Neuron (in vitro differentiated cells): ENCODE measurements at regions not wholly inside any gene's neighbourhood (a gene's known extent, or its start where the extent isn't known, plus 50 kb on each side); places are given as distances from the start of the nearest gene placed in this dataset.

Experiments
- H2AFZ ChIP-seq: one replicate; pipeline ENCODE4 v1.6.1; 2013; ENCODE audit warnings: low read depth, mild to moderate bottlenecking, inconsistent platforms, low read length, moderate library complexity
- H3K27me3 ChIP-seq: one replicate; pipeline ENCODE4 v1.6.1; 2013; ENCODE audit warnings: low read length; ENCODE audit not compliant: insufficient read depth
- H3K36me3 ChIP-seq: one replicate; pipeline ENCODE4 v1.6.1; 2013; ENCODE audit warnings: low read length; ENCODE audit not compliant: insufficient read depth
- H3K4me1 ChIP-seq: one replicate; pipeline ENCODE4 v1.6.1; 2013; ENCODE audit warnings: low read length; ENCODE audit not compliant: insufficient read depth
- H3K4me3 ChIP-seq: 2 replicates; pipeline ENCODE4 v1.5.1; 2013; ENCODE audit warnings: mild to moderate bottlenecking, low read length, moderate library complexity
- H3K9me3 ChIP-seq: one replicate; pipeline ENCODE4 v1.6.1; 2013; ENCODE audit warnings: low read length

DNA sequence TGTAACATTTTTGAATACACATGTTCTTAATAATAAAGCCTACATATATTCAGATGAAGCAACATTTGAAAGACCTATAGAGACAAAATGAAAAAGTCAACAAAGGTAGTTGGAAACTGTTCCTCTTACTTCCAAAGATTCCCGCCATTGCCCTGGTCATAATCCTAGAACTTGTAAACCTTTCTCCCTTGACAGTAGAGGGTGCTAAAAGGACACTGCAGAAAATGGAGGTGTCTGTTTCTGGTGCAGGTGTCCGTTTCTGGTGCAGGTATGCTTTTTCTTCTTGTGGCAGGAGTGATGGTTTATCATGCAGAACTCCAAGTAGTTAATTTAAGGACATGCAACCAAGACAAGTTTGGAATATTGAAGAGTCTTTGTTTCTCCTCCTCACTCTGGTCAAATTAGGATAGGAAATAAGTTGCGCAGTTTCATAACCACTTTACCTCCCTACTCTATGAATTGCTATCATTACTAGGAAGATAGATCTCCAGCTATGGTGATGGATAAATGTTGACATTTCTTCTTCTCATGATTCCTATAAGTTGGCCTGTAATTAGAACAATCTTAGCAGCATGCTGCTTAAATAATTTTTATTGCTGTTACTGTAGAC lies 56.0 kb upstream of the FAM174A start:
- no peaks in the 10 kb centered on the region for H3K9me3 ChIP-seq
- H3K4me1 ChIP-seq: no peaks in the 10 kb centered on the region
- no peaks in the 10 kb centered on the region for H3K36me3 ChIP-seq
- H2AFZ ChIP-seq: no peak overlapping the region
- H3K27me3 ChIP-seq: no peaks in the 10 kb centered on the region
- H3K4me3 ChIP-seq: no peak overlapping the region

- H3K4me3 ChIP-seq: no peak overlapping the region
- no peak overlapping the region for H2AFZ ChIP-seq
- no peaks in the 10 kb centered on the region for H3K36me3 ChIP-seq
- no peaks in the 10 kb centered on the region for H3K27me3 ChIP-seq
- no peaks in the 10 kb centered on the region for H3K4me1 ChIP-seq
- H3K9me3 ChIP-seq: no peaks in the 10 kb centered on the region
Observed at GRCh38 chr5:100472091-100472490, 63.1 kb upstream of the FAM174A start.

DNA sequence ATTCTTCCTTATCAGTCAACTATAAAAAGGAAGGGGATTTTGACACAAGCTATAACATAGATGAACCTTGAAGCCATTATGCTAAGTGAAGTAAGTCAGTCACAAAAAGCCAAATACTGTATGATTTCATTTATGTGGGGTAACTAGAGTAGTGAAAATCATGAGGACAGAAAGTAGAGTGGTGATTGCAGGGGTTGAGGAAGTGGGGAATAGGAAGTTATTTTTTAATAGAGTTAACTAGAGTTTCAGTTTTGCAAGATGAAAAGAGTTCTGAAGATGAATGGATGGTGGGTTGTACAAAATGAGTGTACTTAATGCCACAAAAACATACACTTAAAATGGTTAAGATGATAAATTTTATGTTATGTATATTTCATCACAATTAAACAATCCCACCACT lies 65.4 kb upstream of the FAM174A start:
- H3K9me3 ChIP-seq: no peaks in the 10 kb centered on the region

DNA sequence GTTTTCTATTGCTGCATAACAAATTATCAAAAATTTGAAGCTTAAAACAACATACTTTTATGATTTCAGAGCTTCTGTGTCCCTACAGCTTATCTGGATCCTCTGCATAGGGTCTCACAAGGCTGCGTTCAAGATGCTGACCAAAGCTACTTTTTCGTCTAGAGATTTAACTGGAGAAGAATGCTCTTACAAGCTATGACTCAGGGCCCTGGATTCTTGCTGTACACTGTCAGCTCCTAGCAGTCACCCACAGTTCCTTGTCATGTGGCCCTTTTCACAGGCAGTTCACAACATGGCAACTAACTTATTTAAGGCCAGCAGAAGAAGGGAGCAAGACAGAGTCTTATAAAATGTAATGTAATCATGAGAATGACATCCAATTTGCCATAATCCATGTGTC lies 70.8 kb upstream of the FAM174A start:
- H3K9me3 ChIP-seq: no peaks in the 10 kb centered on the region
- H3K4me3 ChIP-seq: no peak overlapping the region
- no peak overlapping the region for H2AFZ ChIP-seq
- no peaks in the 10 kb centered on the region for H3K27me3 ChIP-seq
- H3K4me1 ChIP-seq: no peaks in the 10 kb centered on the region
- no peaks in the 10 kb centered on the region for H3K36me3 ChIP-seq

More for the DNA sequence above, 65.4 kb upstream of the FAM174A start:
- Histone ChIP-seq H3K4me3 (no peak overlapping the region), H3K36me3 (no peaks in the 10 kb centered on the region), H3K27me3 (no peaks in the 10 kb centered on the region), H2AFZ (no peak overlapping the region), H3K4me1 (no peaks in the 10 kb centered on the region)

DNA sequence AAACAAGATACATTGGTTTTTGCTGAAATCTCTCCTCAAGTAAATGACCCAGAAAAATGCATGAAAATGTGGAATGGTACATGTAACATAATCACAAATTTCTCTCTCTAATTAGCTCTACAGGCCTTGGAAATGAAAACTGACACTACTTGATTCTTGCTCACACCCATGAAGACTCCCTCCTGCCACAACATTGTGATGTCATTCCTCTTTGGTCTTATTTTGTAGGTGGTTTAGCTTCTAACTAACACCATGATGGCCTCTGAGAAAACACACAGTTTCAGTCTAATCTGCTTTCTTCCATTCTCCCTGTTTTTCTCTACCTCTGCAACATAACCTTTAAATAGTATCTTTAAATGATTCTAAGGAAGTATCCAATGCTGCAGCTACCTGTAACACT lies 78.6 kb upstream of the FAM174A start:
- Histone ChIP-seq H3K36me3 (no peaks in the 10 kb centered on the region), H3K27me3 (no peaks in the 10 kb centered on the region), H3K9me3 (no peaks in the 10 kb centered on the region), H3K4me3 (no peak overlapping the region), H3K4me1 (no peaks in the 10 kb centered on the region), H2AFZ (no peak overlapping the region)

- H2AFZ ChIP-seq: no peak overlapping the region
Observed at GRCh38 chr5:100452126-100452525, 83.0 kb upstream of the FAM174A start.

GRCh38 chr5:100448111-100448528 lies 87.1 kb upstream of the FAM174A start:
- Histone ChIP-seq H3K9me3 (no peaks in the 10 kb centered on the region), H3K4me3 (no peak overlapping the region), H3K36me3 (no peaks in the 10 kb centered on the region), H3K27me3 (no peaks in the 10 kb centered on the region), H2AFZ (no peak overlapping the region), H3K4me1 (no peaks in the 10 kb centered on the region)

More at GRCh38 chr5:100452126-100452525, 83.0 kb upstream of the FAM174A start:
- Histone ChIP-seq H3K27me3 (no peaks in the 10 kb centered on the region), H3K36me3 (no peaks in the 10 kb centered on the region), H3K9me3 (no peaks in the 10 kb centered on the region), H3K4me3 (no peak overlapping the region), H3K4me1 (no peaks in the 10 kb centered on the region)

- Histone ChIP-seq H3K27me3 (no peaks in the 10 kb centered on the region), H3K9me3 (no peaks in the 10 kb centered on the region), H3K36me3 (no peaks in the 10 kb centered on the region), H3K4me1 (no peaks in the 10 kb centered on the region), H3K4me3 (no peak overlapping the region), H2AFZ (no peak overlapping the region)
Observed at GRCh38 chr5:100446879-100447430, 88.2 kb upstream of the FAM174A start.

GRCh38 chr5:100444961-100445360 lies 90.2 kb upstream of the FAM174A start:
- Histone ChIP-seq H2AFZ (no peak overlapping the region), H3K4me1 (no peaks in the 10 kb centered on the region), H3K36me3 (no peaks in the 10 kb centered on the region), H3K4me3 (no peak overlapping the region), H3K9me3 (no peaks in the 10 kb centered on the region), H3K27me3 (no peaks in the 10 kb centered on the region)

GRCh38 chr5:100434815-100435214 lies 100.4 kb upstream of the FAM174A start:
- H2AFZ ChIP-seq: no peak overlapping the region
- H3K36me3 ChIP-seq: no peaks in the 10 kb centered on the region
- H3K27me3 ChIP-seq: no peaks in the 10 kb centered on the region
- no peaks in the 10 kb centered on the region for H3K4me1 ChIP-seq
- no peaks in the 10 kb centered on the region for H3K9me3 ChIP-seq
- H3K4me3 ChIP-seq: no peak overlapping the region

GRCh38 chr5:100432741-100433140 lies 102.4 kb upstream of the FAM174A start:
- no peaks in the 10 kb centered on the region for H3K36me3 ChIP-seq
- H2AFZ ChIP-seq: no peak overlapping the region
- H3K4me1 ChIP-seq: no peaks in the 10 kb centered on the region
- H3K27me3 ChIP-seq: no peaks in the 10 kb centered on the region
- no peaks in the 10 kb centered on the region for H3K9me3 ChIP-seq
- H3K4me3 ChIP-seq: no peak overlapping the region

- H3K9me3 ChIP-seq: peaks cover 2% of the 10 kb centered on the region
- no peaks in the 10 kb centered on the region for H3K27me3 ChIP-seq
- H3K4me3 ChIP-seq: no peak overlapping the region
- H2AFZ ChIP-seq: no peak overlapping the region
- H3K4me1 ChIP-seq: no peaks in the 10 kb centered on the region
- H3K36me3 ChIP-seq: no peaks in the 10 kb centered on the region
Observed at GRCh38 chr5:100430268-100431195, 104.6 kb upstream of the FAM174A start.

GRCh38 chr5:100424787-100425186 lies 110.4 kb upstream of the FAM174A start:
- Histone ChIP-seq H3K4me3 (no peak overlapping the region), H3K36me3 (no peaks in the 10 kb centered on the region)

More at GRCh38 chr5:100424787-100425186, 110.4 kb upstream of the FAM174A start:
- H2AFZ ChIP-seq: no peak overlapping the region
- H3K4me1 ChIP-seq: no peaks in the 10 kb centered on the region
- peaks cover 11% of the 10 kb centered on the region for H3K9me3 ChIP-seq
- no peaks in the 10 kb centered on the region for H3K27me3 ChIP-seq
